Mammary epithelial cell (primary cell): ENCODE measurements at regions not wholly inside any gene's neighbourhood (a gene's known extent, or its start where the extent isn't known, plus 50 kb on each side); places are given as distances from the start of the nearest gene placed in this dataset.

Experiments
- CTCF ChIP-seq, 2 donors: IDR thresholded peaks in 1 of 2; conservative IDR thresholded peaks in 1 of 2; 2 replicates each; pipeline ENCODE4 v1.5.1; 2011 to 2012; ENCODE audit warnings: inconsistent platforms in 2 of 2, low read length in 2 of 2, mild to moderate bottlenecking in 2 of 2, control low read depth in 1 of 2, low read depth in 1 of 2; ENCODE audit not compliant: insufficient read depth in 1 of 2; ENCODE audit errors: extremely low read depth in 1 of 2
- EZH2 ChIP-seq: IDR thresholded peaks from 2 replicates; pipeline ENCODE4 v1.6.1; 2012; ENCODE audit warnings: low read length, inconsistent platforms, borderline replicate concordance

GRCh38 chr10:123421461-123421860 is 244.7 kb upstream of the GPR26 start:
- TF ChIP-seq CTCF (conservative IDR thresholded peaks at IDR 0.05 in 1 of 2, IDR thresholded peaks at IDR 0.05 in 1 of 2; ENCODE audit: extremely low read depth in 1 of 2, insufficient read depth in 1 of 2, low read depth in 1 of 2, low read length in 2 of 2) (no peak), EZH2 (no peak)
